Right lobe of liver (tissue), 4 donors: ENCODE measurements at regions not wholly inside any gene's neighbourhood (a gene's known extent, or its start where the extent isn't known, plus 50 kb on each side); places are given as distances from the start of the nearest gene placed in this dataset.

ENCODE experiments used
- CTCF ChIP-seq, 4 donors: fragments of 200-600 bp in 3 of 4; fragments of 450-650 bp in 1 of 4; IDR thresholded peaks; one replicate each; pipeline versions ENCODE4 v1.5.1 to v1.8.0; 2016 to 2022; ENCODE audit warnings: antibody characterized with exemption in 4 of 4, mild to moderate bottlenecking in 2 of 4
- POLR2A ChIP-seq: fragments of 450-650 bp; IDR thresholded peaks from one replicate; pipeline ENCODE4 v1.6.1; 2017; ENCODE audit warnings: antibody characterized with exemption, mild to moderate bottlenecking
- donor health status: DM: no; HTN: no; CAD: no.
- donor health status: DM: no; HTN: no; CAD: no.
- donor health status: DM: no; HTN: yes; CAD: no.

- no peak for TF ChIP-seq CTCF (IDR thresholded peaks at IDR 0.05)
- TF ChIP-seq POLR2A: no peak
Measured at GRCh38 chr10:44016589-44017482, 368.1 kb downstream of the CXCL12 start.
